ENCODE measurements at regions not wholly inside any gene's neighbourhood (a gene's known extent, or its start where the extent isn't known, plus 50 kb on each side); places are given as distances from the start of the nearest gene placed in this dataset.
"Not testable (repeated sequence)": the region's sequence is repeated elsewhere in the genome, so short reads cannot be mapped to it uniquely, and the experiment has no call there.

- in situ Hi-C loops (cut with MboI; ENCODE audit: low pct_unique_long_range_greater_than_20kb, low sequenced_read_pairs, unreplicated experiment) = no loop called here
- no peak for TF ChIP-seq CTCF (IDR thresholded peaks at IDR 0.05; ENCODE audit: extremely low read depth, insufficient read depth, missing control alignments)
- no peak for DNase-seq (ENCODE audit: low spot score)
Observed at GRCh38 chr13:65697843-65698242, 1532.3 kb downstream of the PCDH9 start.

- no peak for DNase-seq (ENCODE audit: low spot score)
- in situ Hi-C loops (cut with MboI; ENCODE audit: low pct_unique_long_range_greater_than_20kb, low sequenced_read_pairs, unreplicated experiment) = no loop called here
- no peak for TF ChIP-seq CTCF (IDR thresholded peaks at IDR 0.05; ENCODE audit: extremely low read depth, insufficient read depth, missing control alignments)
Observed at GRCh38 chr13:65679240-65679639, 1550.9 kb downstream of the PCDH9 start.

DNA sequence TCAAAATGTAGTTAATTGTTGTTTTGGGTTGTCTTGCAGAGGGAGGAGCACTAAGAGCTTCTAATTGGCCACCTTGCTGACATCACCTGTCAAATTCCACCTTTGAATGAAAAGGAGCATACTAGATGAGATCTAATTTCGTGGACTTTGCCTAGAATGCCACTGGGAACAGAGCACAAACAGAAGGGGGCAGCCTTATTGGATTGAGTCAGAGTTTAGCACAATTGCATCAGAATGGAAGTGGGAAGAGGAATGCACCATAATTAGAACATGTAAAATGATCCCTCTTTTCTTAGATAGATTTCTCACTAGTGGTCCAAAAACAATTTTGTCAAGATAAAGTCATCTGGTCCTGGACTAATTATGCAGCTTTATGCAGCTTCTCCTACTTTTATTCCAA, 1552.2 kb downstream of the PCDH9 start:
- DNase-seq (ENCODE audit: low spot score) = no peak
- no peak for TF ChIP-seq CTCF (IDR thresholded peaks at IDR 0.05; ENCODE audit: extremely low read depth, insufficient read depth, missing control alignments)
- in situ Hi-C loops (cut with MboI; ENCODE audit: low pct_unique_long_range_greater_than_20kb, low sequenced_read_pairs, unreplicated experiment) = no loop called here

- in situ Hi-C loops (cut with MboI; ENCODE audit: low pct_unique_long_range_greater_than_20kb, low sequenced_read_pairs, unreplicated experiment); DNase-seq (ENCODE audit: low spot score): not testable (repeated sequence)
Observed at GRCh38 chr13:65675383-65675782, 1554.8 kb downstream of the PCDH9 start.

DNA sequence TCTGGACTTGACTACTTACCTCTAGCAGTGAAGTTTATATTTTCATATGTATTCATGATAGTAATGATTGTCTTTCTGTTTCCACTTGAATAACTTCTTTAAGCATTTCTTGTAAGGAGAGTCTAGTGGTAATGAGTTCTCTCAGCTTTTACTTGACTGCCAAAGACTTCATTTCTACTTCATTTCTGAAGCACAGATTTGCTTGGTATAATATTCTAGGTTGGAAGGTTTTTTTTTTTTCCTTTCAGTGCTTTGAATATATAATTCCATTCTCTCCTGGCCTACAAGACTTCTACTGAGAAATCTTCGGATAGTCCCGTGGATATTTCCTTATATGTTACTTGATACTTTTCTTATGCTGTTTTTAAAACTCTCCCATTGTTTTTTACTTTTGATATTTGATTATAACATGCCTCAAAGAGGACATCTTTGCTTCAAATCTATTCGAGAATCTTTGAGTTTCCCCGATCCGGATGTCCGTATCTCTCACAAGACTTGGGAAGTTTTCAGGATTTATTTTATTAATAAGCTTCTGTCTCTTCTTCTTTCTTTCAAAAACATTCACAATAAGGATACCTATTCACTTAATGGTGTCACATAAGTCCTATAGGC, 1560.0 kb downstream of the PCDH9 start:
- TF ChIP-seq CTCF (IDR thresholded peaks at IDR 0.05; ENCODE audit: extremely low read depth, insufficient read depth, missing control alignments) = no peak
- in situ Hi-C loops (cut with MboI; ENCODE audit: low pct_unique_long_range_greater_than_20kb, low sequenced_read_pairs, unreplicated experiment) = no loop called here
- no peak for DNase-seq (ENCODE audit: low spot score)

GRCh38 chr13:65660731-65661130, 1569.4 kb downstream of the PCDH9 start:
- TF ChIP-seq CTCF (IDR thresholded peaks at IDR 0.05; ENCODE audit: extremely low read depth, insufficient read depth, missing control alignments) = no peak
- in situ Hi-C loops (cut with MboI; ENCODE audit: low pct_unique_long_range_greater_than_20kb, low sequenced_read_pairs, unreplicated experiment) = no loop called here
- DNase-seq (ENCODE audit: low spot score) = no peak

DNA sequence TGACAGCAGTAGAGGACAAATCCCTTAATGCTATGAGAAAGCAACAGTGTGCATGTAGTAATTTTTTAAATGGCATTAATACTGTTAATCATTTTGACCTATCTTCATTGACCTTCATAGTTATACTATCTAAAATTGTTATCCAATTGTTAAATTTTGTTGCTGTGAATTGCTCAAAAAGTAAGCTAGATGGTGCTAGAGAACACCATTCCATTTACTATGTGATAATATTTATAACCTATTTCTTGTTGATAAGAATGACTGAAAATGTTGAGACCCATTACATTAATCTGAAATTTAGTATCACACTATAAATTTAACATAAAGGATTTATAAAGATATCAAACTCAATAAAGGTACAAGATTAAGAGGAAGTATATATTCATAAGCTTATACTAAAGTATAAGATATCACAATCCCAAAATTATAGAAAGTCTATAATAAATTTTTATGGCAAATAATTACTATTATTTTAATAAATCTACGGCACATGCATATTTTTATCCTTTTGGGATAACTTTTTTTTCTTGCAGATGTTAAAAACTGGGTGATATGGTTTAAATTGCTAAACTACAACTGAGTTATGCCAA, 1573.3 kb downstream of the PCDH9 start:
- in situ Hi-C loops (cut with MboI; ENCODE audit: low pct_unique_long_range_greater_than_20kb, low sequenced_read_pairs, unreplicated experiment) = no loop called here
- peak; percentile 24 for TF ChIP-seq CTCF (IDR thresholded peaks at IDR 0.05; ENCODE audit: extremely low read depth, insufficient read depth, missing control alignments)
- DNase-seq (ENCODE audit: low spot score) = no peak

Data from GM13977 (cell line).